OCI-LY1 (cell line): ENCODE measurements at regions not wholly inside any gene's neighbourhood (a gene's known extent, or its start where the extent isn't known, plus 50 kb on each side); places are given as distances from the start of the nearest gene placed in this dataset.

Source experiments
- H2AFZ ChIP-seq: fragments of 200-600 bp; sonication (generic), shearing (Covaris generic); 2 replicates; pipeline ENCODE4 v1.6.0; 2014; ENCODE audit warnings: antibody characterized with exemption, mild to moderate bottlenecking, low read length
- H3F3A ChIP-seq: fragments of 200-600 bp; sonication (generic), shearing (Covaris generic); 2 replicates; pipeline ENCODE4 v1.6.0; 2014; ENCODE audit warnings: mild to moderate bottlenecking, antibody characterized with exemption, low read length, moderate library complexity; ENCODE audit not compliant: insufficient read depth
- H3K27ac ChIP-seq: fragments of 200-600 bp; sonication (generic); 2 replicates; pipeline ENCODE4 v1.5.1; 2014; ENCODE audit warnings: low read length, mixed run types, mild to moderate bottlenecking, low read depth; ENCODE audit not compliant: poor library complexity, severe bottlenecking
- H3K27me3 ChIP-seq: fragments of 200-600 bp; sonication (generic); 2 replicates; pipeline ENCODE4 v1.6.0; 2014; ENCODE audit warnings: antibody characterized with exemption, mild to moderate bottlenecking, low read length, moderate library complexity; ENCODE audit not compliant: insufficient read depth
- H3K36me3 ChIP-seq: fragments of 200-600 bp; sonication (generic); 2 replicates; pipeline ENCODE4 v1.6.1; 2014; ENCODE audit warnings: mild to moderate bottlenecking, antibody characterized with exemption, low read length, moderate library complexity, mixed read lengths; ENCODE audit not compliant: insufficient read depth
- H3K4me1 ChIP-seq: fragments of 200-600 bp; sonication (generic); 2 replicates; pipeline ENCODE4 v1.5.1; 2014; ENCODE audit warnings: mild to moderate bottlenecking, low read length, moderate library complexity; ENCODE audit not compliant: insufficient read depth, severe bottlenecking
- H3K4me2 ChIP-seq: fragments of 200-600 bp; sonication (generic), shearing (Covaris generic); 2 replicates; pipeline ENCODE4 v1.6.1; 2014; ENCODE audit warnings: low read length
- H3K4me3 ChIP-seq: fragments of 200-600 bp; sonication (generic); 2 replicates; pipeline ENCODE4 v1.5.1; 2014; ENCODE audit warnings: low read length, low read depth, mild to moderate bottlenecking, mixed read lengths; ENCODE audit not compliant: poor library complexity, severe bottlenecking
- H3K79me2 ChIP-seq: fragments of 200-600 bp; shearing (Covaris generic); 2 replicates; pipeline ENCODE4 v1.6.1; 2016; ENCODE audit warnings: mixed run types, low read length, mixed read lengths; ENCODE audit not compliant: insufficient read depth
- H3K9ac ChIP-seq: fragments of 200-600 bp; sonication (generic), shearing (Covaris generic); 2 replicates; pipeline ENCODE4 v1.6.1; 2014; ENCODE audit warnings: mild to moderate bottlenecking, low read length, mixed read lengths
- H3K9me2 ChIP-seq: fragments of 200-600 bp; sonication (generic), shearing (Covaris generic); 2 replicates; pipeline ENCODE4 v1.6.1; 2014; ENCODE audit warnings: low read depth, mild to moderate bottlenecking, low read length, mixed read lengths
- H3K9me3 ChIP-seq: fragments of 200-600 bp; shearing (Covaris generic); 2 replicates; pipeline ENCODE4 v1.6.1; 2014; ENCODE audit warnings: low read length, mixed read lengths
- H4K20me1 ChIP-seq: fragments of 200-600 bp; sonication (generic), shearing (Covaris generic); 2 replicates; pipeline ENCODE4 v1.6.0; 2016; ENCODE audit warnings: mild to moderate bottlenecking, low read length; ENCODE audit not compliant: insufficient read depth
- EZH2 ChIP-seq: fragments of 200-600 bp; sonication (generic), shearing (Covaris generic); IDR thresholded peaks from 2 replicates; pipeline ENCODE4 v1.8.0; 2017; ENCODE audit warnings: borderline replicate concordance, mixed run types, mild to moderate bottlenecking, antibody characterized with exemption, low read length, moderate library complexity, mixed read lengths
- TF ChIP-seq, protein P1 (sequence below): fragments of 200-600 bp; sonication (generic), shearing (Covaris generic); IDR thresholded peaks from 2 replicates; pipeline ENCODE4 v1.5.1; 2017; ENCODE audit warnings: mild to moderate bottlenecking, antibody characterized with exemption, low read length, moderate library complexity, mixed read lengths

DNA sequence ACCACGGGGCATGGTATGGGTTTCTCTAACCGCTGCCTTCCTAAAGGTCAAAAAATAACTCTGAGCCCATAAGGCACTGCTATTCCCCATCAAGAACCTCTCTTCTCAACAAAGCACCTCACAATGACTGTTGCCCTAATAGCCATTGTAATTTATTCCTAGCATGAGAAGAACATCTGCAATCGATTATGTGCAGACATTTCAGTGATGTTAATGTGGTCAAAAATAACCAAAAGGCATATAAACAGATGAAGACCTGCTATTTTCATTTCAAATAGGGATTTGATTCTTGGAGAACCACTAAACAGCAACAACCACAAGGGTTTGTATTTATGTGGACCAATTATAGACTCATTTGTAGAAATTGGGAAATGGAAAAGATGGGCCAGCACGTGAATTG lies 356.6 kb downstream of the FBXO15 start:
- Histone ChIP-seq H3K9me3 (no peaks in the 10 kb centered on the region), H3K9me2 (no peaks in the 10 kb centered on the region), H3K4me3 (no peak overlapping the region), H2AFZ (no peak overlapping the region), H3K9ac (no peak overlapping the region), H3K4me1 (no peaks in the 10 kb centered on the region), H3K27me3 (no peaks in the 10 kb centered on the region), H3F3A (no peaks in the 10 kb centered on the region), H4K20me1 (no peaks in the 10 kb centered on the region), H3K36me3 (no peaks in the 10 kb centered on the region), H3K4me2 (no peak overlapping the region), H3K79me2 (no peaks in the 10 kb centered on the region), H3K27ac (no peak overlapping the region)
- no peak for TF ChIP-seq EZH2
- TF ChIP-seq, protein P1, sequence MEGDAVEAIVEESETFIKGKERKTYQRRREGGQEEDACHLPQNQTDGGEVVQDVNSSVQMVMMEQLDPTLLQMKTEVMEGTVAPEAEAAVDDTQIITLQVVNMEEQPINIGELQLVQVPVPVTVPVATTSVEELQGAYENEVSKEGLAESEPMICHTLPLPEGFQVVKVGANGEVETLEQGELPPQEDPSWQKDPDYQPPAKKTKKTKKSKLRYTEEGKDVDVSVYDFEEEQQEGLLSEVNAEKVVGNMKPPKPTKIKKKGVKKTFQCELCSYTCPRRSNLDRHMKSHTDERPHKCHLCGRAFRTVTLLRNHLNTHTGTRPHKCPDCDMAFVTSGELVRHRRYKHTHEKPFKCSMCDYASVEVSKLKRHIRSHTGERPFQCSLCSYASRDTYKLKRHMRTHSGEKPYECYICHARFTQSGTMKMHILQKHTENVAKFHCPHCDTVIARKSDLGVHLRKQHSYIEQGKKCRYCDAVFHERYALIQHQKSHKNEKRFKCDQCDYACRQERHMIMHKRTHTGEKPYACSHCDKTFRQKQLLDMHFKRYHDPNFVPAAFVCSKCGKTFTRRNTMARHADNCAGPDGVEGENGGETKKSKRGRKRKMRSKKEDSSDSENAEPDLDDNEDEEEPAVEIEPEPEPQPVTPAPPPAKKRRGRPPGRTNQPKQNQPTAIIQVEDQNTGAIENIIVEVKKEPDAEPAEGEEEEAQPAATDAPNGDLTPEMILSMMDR, result no peak

DNA sequence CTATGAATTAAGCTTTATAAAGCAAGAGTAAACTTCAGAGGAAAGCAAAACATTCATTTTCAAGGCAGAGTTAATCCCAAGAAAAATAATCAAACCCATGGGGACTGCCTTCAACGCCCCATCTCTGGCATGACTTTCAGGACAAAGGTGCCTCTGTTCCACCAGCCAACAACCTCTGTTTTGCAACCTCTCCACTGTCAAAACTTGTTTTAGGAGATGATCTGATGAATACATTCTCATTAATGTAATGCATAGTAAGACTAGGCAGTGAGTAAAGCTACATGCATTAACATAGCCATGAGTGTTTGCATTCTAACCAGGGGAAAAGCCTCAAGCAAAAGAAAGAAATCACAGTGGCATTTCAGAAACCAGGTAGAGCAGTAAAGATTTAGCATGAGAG lies 357.0 kb downstream of the FBXO15 start:
- H2AFZ ChIP-seq, result no peak overlapping the region
- no peaks in the 10 kb centered on the region for H3K4me1 ChIP-seq
- H3K27ac ChIP-seq, result no peak overlapping the region
- H3K36me3 ChIP-seq, result no peaks in the 10 kb centered on the region
- no peaks in the 10 kb centered on the region for H3K9me3 ChIP-seq
- no peak overlapping the region for H3K4me2 ChIP-seq
- no peak for TF ChIP-seq EZH2
- TF ChIP-seq, protein P1, result no peak
- H3F3A ChIP-seq, result no peaks in the 10 kb centered on the region
- no peaks in the 10 kb centered on the region for H4K20me1 ChIP-seq
- H3K9ac ChIP-seq, result no peak overlapping the region
- H3K79me2 ChIP-seq, result no peaks in the 10 kb centered on the region
- H3K9me2 ChIP-seq, result no peaks in the 10 kb centered on the region
- no peak overlapping the region for H3K4me3 ChIP-seq
- H3K27me3 ChIP-seq, result no peaks in the 10 kb centered on the region

DNA sequence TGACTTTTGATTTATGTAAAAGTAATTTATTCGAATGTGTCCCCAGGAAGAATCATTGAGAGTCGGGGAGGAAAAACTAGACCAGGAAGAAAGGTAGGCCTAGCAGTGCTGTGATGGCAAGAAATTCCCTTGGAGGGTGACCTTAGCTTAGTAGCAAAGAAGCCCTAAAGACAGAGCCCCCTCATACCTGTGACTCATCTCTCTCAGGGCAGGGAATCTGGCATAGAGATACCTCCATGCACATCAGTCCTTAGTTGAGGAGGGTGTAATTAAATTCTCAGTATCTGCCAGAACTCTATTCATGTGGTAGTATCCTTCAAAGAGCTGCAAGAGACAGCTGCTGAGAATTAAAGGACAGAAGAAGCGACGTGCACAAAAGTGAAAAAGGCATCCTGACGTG lies 360.3 kb downstream of the FBXO15 start:
- H3K27ac ChIP-seq, result no peak overlapping the region
- H3K9me3 ChIP-seq, result no peaks in the 10 kb centered on the region
- no peaks in the 10 kb centered on the region for H3K79me2 ChIP-seq
- no peaks in the 10 kb centered on the region for H3K27me3 ChIP-seq
- H3K4me3 ChIP-seq, result no peak overlapping the region
- H4K20me1 ChIP-seq, result no peaks in the 10 kb centered on the region
- H3K36me3 ChIP-seq, result no peaks in the 10 kb centered on the region
- no peak overlapping the region for H3K4me2 ChIP-seq
- H3F3A ChIP-seq, result no peaks in the 10 kb centered on the region
- H2AFZ ChIP-seq, result no peak overlapping the region
- H3K9me2 ChIP-seq, result no peaks in the 10 kb centered on the region
- no peaks in the 10 kb centered on the region for H3K4me1 ChIP-seq
- TF ChIP-seq, protein P1, result no peak
- no peak for TF ChIP-seq EZH2
- H3K9ac ChIP-seq, result no peak overlapping the region
